ENCODE measurements at regions not wholly inside any gene's neighbourhood (a gene's known extent, or its start where the extent isn't known, plus 50 kb on each side); places are given as distances from the start of the nearest gene placed in this dataset.

- intact Hi-C loops (cut with DNase I; ENCODE audit: low total_unique reads), result no loop called here
- H3K27ac ChIP-seq, result no peak overlapping the region
- TF ChIP-seq EP300 (IDR thresholded peaks at IDR 0.05) (no peak), POLR2AphosphoS5 (IDR thresholded peaks at IDR 0.05) (no peak), CTCF (IDR thresholded peaks at IDR 0.05) (no peak), POLR2A (IDR thresholded peaks at IDR 0.05) (no peak)
- H3K27me3 ChIP-seq, result no peaks in the 10 kb centered on the region
- no peak overlapping the region for H3K4me3 ChIP-seq
- no peak for DNase-seq
- peaks cover 0 to 8% (median 4%) of the 10 kb centered on the region in 4 donors for H3K9me3 ChIP-seq
- no peaks in the 10 kb centered on the region for H3K4me1 ChIP-seq
- 65 to 72% (median 68%) methylated on average over 6 of the region's 6 CpGs for WGBS, 5 donors
- H3K36me3 ChIP-seq, result no peaks in the 10 kb centered on the region
Observed at GRCh38 chr2:182477774-182478173, 50.9 kb upstream of the PDE1A start.

GRCh38 chr2:182481676-182482075, 54.8 kb upstream of the PDE1A start:
- no peak for DNase-seq
- intact Hi-C loops (cut with DNase I; ENCODE audit: low total_unique reads), result no loop called here
- H3K9me3 ChIP-seq, result no peaks in the 10 kb centered on the region
- TF ChIP-seq POLR2A (IDR thresholded peaks at IDR 0.05) (no peak), POLR2AphosphoS5 (IDR thresholded peaks at IDR 0.05) (no peak), EP300 (IDR thresholded peaks at IDR 0.05) (no peak)
- 82 to 97% (median 88%) methylated on average over 2 of the region's 2 CpGs for WGBS, 5 donors
- H3K27me3 ChIP-seq, result no peaks in the 10 kb centered on the region
- H3K4me1 ChIP-seq, result no peaks in the 10 kb centered on the region
- H3K27ac ChIP-seq, result no peak overlapping the region
- H3K36me3 ChIP-seq, result no peaks in the 10 kb centered on the region
- H3K4me3 ChIP-seq, result no peak overlapping the region

- TF ChIP-seq POLR2A (IDR thresholded peaks at IDR 0.05) (no peak), POLR2AphosphoS5 (IDR thresholded peaks at IDR 0.05) (no peak), CTCF (IDR thresholded peaks at IDR 0.05) (no peak), EP300 (IDR thresholded peaks at IDR 0.05) (no peak)
- no peaks in the 10 kb centered on the region for H3K27me3 ChIP-seq
- 63 to 84% (median 78%) methylated on average over 2 of the region's 2 CpGs for WGBS, 5 donors
- intact Hi-C loops (cut with DNase I; ENCODE audit: low total_unique reads), result no loop called here
- H3K4me3 ChIP-seq, result no peak overlapping the region
- no peak overlapping the region for H3K27ac ChIP-seq
- no peaks in the 10 kb centered on the region for H3K36me3 ChIP-seq
- H3K9me3 ChIP-seq, result no peaks in the 10 kb centered on the region
- no peak for DNase-seq
- H3K4me1 ChIP-seq, result no peaks in the 10 kb centered on the region
Observed at GRCh38 chr2:182482511-182482910, 55.7 kb upstream of the PDE1A start.

GRCh38 chr2:182496596-182496995, 69.8 kb upstream of the PDE1A start:
- Histone ChIP-seq H3K27me3 (no peaks in the 10 kb centered on the region), H3K36me3 (no peaks in the 10 kb centered on the region), H3K27ac (no peak overlapping the region), H3K4me1 (no peaks in the 10 kb centered on the region), H3K4me3 (no peak overlapping the region), H3K9me3 (no peaks in the 10 kb centered on the region)
- 79 to 89% (median 87%) methylated on average over 2 of the region's 2 CpGs for WGBS, 5 donors
- TF ChIP-seq EP300 (IDR thresholded peaks at IDR 0.05) (no peak), POLR2AphosphoS5 (IDR thresholded peaks at IDR 0.05) (no peak), CTCF (IDR thresholded peaks at IDR 0.05) (no peak), POLR2A (IDR thresholded peaks at IDR 0.05) (no peak)
- intact Hi-C loops (cut with DNase I; ENCODE audit: low total_unique reads), result no loop called here
- DNase-seq, result no peak

- DNase-seq, result no peak
- 71 to 76% (median 74%) methylated on average over 3 of the region's 3 CpGs for WGBS, 5 donors
- Histone ChIP-seq H3K4me1 (no peaks in the 10 kb centered on the region), H3K27ac (no peak overlapping the region), H3K4me3 (no peak overlapping the region), H3K9me3 (no peaks in the 10 kb centered on the region), H3K36me3 (no peaks in the 10 kb centered on the region), H3K27me3 (no peaks in the 10 kb centered on the region)
- intact Hi-C loops (cut with DNase I; ENCODE audit: low total_unique reads), result no loop called here
- TF ChIP-seq POLR2A (IDR thresholded peaks at IDR 0.05) (no peak), EP300 (IDR thresholded peaks at IDR 0.05) (no peak), CTCF (IDR thresholded peaks at IDR 0.05) (no peak), POLR2AphosphoS5 (IDR thresholded peaks at IDR 0.05) (no peak)
Observed at GRCh38 chr2:182499706-182500470, 73.1 kb upstream of the PDE1A start.

All from stomach (tissue), 8 donors.